GM19395 (cell line): ENCODE measurements at regions not wholly inside any gene's neighbourhood (a gene's known extent, or its start where the extent isn't known, plus 50 kb on each side); places are given as distances from the start of the nearest gene placed in this dataset.
"Not testable (repeated sequence)": the region's sequence is repeated elsewhere in the genome, so short reads cannot be mapped to it uniquely, and the experiment has no call there.

ENCODE experiments used
- ATAC-seq: cut with Tn5 transposase; IDR thresholded peaks from one replicate; pipeline ENCODE4 v1.9.1; 2021; ENCODE audit warnings: mild to moderate bottlenecking, moderate library complexity; ENCODE audit not compliant: unreplicated experiment

DNA sequence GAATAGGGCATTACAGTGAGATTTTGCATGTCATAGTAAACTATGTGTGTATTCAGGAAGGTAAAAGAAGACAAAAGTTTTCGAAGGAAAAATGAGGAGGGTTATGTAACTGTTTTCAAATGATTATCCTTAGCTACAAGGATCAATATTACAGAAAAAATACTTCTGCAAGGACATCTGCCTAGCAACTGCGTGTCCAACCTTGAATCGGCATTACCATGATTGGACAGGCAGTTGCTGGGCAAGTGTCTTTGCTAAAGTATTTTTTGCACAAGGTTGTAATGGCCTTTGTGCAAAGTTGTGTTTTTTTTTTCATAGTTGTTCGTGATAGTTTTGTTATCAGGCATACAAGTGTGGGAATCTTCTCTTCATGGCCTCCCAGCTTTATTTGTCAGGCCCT is 136.8 kb downstream of the FASLG start:
- ATAC-seq = no peak

DNA sequence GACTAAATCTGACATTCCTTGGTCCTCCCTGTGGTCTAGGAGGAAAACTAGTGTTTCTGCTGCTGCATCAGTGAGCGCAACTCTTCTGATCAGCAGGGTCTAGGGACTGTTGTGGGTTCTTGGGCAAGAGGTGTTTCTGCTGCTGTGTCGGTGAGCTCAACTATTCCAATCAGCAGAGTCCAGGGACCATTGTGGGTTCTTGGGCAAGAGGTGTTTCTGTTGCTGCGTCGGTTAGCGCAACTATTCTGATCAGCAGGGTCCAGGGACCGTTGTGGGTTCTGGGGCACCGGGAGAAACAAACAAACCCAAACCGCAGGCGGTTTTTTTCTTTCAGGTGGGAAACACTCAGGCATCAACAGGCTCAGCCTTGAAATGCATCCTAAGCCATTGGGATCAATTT is 140.9 kb downstream of the FASLG start:
- not testable (repeated sequence) for ATAC-seq

DNA sequence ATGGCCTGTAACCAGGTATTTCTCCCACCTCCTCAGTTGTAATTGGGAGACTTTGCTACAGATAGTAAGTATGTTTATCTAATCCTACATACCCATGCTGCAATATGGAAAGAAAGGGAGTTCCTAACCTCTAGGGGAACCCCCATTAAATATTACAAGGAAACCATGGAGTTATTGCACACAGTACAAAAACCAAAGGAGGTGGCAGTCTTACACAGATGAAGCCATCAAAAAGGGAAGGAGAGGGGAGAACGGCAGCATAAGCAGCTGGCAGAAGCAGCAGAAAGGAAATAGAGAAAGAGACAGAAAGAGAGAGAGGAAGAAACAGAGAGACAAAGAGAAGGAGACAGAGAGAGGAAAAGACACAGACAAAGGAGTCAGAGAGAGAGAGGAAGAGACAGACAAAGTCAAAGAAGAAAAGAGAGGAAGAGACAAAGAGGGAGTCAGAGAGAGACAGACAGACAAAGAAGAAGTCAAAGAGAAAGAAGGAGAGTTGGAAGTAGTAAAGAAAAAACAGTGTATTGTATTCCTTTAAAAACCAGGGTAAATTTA is 142.9 kb downstream of the FASLG start:
- no peak for ATAC-seq

DNA sequence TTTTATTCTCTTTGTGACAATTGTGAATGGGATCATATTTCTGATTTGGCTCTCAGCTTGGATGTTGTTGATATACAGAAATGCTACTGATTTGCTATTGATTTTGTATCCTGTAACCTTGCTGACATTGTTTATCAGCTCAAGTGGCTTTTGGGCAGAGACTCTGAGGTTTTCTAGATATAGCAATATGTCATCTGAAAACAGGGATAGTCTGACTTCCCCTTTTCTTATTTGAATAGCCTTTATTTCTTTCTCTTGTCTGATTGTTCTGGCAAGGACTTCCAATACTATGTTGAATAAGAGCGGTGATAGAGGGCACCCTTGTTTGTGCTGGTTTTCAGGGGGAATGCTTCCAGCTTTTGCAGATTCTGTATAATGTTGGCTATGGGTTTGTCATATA is 150.8 kb downstream of the FASLG start:
- no peak for ATAC-seq

DNA sequence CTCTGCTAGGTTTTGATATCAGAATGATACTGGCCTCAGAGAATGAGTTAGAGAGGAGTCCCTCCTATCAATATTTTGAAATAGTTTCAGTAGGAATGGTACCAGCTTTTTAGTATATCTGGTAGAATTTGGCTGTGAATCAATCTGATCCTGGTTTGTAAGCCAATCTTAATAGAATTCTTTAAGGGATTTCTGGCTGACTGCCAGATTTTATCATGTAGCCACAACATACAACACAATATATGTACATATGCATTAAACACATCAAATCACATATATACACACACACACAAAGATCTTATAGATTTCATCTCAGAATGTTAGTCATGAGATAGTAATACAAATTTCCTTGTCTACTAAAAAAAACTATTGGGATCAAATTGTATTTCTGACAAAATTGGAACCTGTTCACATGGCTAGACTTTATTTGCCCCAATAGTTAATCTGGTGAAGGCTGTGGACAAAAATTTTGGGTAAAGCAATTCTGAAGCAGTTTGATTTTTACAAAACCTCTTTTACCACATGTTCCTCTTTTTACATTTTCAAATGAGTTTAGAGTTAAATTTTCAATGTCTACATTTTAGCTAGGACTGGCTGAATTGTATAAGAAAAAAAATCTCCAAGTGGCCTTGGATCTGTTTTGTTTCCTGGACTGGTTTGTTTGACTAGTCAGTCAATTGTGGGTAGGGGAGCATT is 151.7 kb downstream of the FASLG start:
- ATAC-seq = no peak

DNA sequence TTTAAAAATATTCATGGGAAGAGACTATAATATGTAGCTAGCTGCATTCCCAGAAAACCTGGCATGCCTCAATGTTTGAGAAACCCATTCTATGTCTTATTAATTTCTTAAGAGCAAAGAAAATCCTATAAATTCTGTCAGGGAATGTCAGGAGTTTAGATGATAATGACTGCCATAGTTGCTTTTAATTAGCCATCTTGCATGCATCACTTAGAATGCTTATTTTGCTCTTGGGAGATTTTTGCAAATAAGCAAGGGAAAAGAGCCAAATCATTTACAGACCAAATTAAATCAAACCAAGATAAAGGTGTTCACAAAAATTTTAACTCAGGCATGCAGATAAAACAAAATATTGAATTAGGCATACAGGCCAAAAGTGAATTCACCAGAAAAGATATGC is 152.8 kb downstream of the FASLG start:
- ATAC-seq = no peak

DNA sequence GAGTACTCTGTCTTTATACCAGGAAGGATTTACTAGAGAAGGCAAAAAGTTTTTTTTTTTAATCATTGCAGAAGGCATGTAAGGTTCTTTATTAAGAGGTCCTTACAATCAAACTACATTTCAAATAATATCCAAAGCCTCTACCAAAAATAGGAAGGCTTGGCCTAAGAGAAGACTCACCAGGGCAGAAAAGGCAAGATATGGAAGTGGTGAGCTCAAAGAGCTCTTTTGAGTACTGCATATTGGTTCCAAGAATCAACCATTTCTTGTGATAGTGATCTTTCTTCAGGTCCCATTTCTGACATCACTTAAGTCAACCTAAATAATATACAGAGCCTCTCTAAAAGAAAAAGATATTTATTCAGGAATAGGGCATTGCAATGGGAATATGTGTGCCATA is 153.2 kb downstream of the FASLG start:
- ATAC-seq = no peak

DNA sequence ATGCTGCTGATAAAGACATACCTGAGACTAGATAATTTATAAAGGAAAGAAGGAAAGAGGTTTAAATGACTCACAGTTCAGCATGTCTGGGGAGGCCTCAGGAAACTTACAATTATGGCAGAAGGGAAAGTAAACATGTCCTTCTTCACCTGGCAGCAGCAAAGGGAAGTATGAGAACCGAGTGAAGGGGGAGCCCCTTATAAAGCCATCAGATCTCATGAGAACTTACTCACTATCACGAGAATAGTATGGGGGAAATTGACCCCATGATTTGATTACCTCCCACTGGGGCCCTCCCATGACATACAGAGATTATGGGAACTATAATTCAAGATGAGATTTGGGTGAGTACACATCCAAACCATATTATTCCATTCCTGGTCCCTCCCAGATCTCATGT is 154.4 kb downstream of the FASLG start:
- no peak for ATAC-seq

DNA sequence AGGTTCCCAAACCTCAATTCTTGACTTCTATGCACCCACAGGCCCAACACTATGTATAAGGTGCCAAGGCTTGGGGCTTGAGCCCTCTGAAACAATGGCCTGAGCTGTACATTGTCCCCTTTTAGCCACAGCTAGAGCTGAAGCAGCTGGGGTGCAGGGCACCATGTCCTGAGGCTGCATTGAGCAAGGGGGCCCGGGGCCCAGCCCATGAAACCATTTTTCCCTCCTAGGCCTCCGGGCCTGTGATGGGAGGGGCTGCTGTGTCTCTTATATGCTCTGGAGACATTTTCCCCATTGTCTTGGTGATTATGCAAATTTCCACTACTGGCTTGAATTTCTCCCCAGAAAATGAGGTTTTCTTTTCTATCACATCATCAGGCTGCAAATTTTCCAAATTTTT is 155.5 kb downstream of the FASLG start:
- no peak for ATAC-seq

DNA sequence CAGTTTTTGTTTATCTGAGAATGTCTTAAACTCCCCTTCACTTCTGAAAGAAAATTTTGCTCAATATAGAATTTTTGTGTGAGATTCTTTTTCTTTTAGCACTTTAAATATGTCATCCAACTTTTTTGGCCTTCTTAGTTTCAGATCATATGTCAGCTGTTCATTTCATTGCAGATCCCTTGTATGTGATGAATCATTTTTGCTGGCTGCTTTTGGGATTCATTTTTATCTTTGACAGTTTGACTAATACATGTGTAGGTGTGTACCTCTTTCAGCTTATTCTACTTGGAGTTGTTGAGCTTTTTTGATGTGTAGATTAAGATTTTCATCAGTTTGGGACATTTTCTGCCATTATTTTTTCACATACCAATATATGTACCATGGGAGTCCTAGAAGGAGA is 156.8 kb downstream of the FASLG start:
- no peak for ATAC-seq

DNA sequence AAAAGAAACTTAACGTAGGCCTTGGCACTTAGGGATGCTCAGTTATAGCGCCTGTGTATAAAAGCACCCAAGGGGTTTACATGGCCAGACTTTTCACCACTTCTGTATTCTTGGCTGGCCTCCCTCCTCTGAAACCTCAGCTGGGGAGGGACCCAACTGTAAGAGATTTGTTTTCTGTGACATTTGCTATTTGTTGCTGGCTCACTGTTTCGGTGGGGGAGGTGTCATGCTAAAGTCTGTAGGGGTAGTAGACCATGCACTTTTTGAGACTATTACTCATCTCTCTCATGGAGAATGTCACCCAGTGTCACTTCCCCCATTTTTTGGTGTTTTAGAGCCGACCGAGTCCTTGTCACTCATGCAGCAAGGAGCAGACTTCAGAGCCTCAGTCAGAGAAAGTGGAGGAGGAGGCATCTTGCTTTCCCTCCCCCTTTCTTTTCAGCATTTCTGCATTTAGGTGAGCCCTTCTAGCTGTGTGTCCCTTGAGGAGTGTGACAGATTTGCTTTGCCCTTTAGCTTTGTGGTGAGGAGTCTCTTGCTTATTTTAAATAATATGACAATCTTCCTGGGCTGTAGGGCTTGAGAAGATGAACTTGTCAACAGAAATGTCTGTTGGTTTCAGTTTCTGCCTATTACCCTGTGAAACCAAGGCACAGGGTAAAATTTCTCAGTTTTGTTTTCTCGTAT is 160.1 kb downstream of the FASLG start:
- peak; percentile 96 for ATAC-seq

DNA sequence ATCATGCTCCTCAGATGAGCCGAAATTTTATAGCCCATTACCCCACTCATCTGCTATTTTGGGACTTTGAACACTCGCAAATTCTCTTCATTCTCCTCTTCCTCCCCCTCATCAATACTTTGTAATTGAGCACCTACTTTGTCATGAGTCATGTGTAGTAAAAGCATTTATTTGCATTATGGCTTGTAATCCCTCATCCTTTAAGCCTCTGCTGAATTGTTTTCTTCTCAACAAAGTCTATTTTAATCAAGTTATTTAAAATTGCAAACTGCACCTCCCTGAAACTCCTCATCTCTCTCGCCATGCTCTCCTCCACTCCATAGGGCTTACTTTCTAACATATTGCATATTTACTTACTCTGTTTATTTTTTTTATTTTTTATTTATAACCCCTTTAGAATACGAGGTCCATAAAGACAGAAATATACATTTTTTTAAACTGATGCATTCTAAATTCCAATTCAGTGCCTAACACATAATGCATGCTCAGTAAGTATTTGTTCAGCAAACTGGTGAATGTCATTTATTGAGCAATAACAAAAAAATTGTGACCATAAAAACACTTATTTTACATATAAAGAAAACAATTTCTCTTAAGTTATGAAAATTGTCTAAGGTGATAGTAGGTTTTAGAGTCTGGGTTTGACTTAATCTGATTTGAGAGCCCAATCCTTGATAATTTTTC is 161.7 kb downstream of the FASLG start:
- no peak for ATAC-seq

DNA sequence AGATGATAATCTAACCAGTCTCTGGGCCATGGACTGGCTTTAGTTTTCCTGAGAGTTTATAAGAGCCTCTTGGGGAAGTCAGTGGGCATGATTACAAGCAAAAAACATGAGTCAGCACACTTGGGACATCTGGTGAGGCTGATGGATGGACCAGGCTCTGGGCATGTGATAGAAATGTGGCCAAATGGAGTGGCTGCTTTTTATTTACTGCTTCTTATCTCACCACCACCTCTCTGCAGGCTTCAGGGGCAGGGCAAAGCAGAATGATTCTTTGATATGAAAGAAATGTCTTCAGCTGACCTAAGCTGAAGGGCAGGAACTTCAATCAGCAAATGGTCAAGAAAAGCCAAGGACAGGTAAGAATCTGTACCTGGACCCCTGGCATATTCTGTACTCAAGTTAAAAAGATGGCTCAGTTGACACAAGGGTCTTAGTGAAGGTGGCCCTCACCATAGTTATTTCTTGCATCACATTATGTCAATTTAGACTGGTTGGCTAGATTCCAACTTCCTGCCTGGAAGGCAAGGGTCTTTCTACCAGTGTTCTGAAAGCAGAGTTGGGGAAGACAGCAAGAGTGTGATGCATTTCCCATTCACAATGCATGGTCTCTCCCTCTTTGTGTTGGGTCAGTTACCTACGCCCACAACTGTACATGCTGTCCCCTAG is 162.8 kb downstream of the FASLG start:
- ATAC-seq = no peak

DNA sequence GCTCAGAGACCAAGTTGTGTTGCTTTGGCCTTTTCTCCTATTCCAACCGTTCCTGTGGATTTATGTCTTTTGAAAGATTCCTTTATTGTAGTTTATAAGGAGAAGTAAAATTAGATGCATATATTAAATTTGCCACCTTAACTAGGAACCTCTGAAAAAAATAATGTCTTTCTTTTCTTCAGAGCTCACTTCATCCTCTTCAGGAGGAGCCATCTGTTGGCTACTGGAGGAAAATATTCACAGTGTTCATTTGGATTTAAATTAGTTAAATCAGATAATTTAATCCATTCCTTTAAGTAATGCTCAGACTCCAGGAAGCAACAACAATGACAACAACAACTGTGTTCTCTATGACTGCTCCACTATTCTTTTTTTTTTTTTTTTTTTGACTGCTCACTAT is 164.0 kb downstream of the FASLG start:
- no peak for ATAC-seq

DNA sequence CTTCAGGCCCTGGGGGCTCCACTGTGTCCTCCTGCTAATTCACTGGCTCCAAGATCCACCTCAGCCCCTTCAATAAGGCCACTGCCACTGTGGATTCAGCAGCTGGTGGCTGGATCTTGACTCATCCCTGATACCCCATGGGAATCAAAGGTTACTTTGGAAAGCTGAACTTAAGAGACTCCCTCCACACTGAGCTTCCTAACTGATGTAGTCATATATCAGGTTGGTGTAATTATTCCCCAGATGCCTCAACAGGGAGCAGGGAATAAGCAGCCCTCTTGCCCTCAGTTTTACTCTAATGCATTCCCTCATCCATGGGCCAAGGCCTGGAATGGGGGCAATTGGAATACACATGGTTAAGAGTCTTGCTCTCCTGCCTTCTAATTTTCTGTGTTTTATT is 164.6 kb downstream of the FASLG start:
- ATAC-seq = no peak

DNA sequence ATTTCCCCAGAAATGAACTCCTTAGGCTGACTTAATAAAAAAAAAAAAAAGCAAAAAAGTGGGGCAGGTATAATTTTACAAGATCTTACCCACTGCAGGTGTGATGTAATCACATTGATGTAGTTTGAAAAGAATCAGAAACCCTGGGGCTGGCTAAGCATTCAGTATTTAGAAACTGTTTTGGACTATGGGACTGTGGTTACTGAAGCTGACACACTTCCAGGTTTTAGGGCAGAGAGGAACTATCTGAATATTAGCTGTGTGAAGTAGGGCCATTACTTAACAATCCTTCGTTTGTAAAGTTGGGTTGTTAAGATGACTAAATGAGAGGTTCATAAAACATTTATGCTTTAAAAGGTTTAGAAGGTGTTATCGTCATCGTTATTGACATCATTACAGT is 165.3 kb downstream of the FASLG start:
- no peak for ATAC-seq

DNA sequence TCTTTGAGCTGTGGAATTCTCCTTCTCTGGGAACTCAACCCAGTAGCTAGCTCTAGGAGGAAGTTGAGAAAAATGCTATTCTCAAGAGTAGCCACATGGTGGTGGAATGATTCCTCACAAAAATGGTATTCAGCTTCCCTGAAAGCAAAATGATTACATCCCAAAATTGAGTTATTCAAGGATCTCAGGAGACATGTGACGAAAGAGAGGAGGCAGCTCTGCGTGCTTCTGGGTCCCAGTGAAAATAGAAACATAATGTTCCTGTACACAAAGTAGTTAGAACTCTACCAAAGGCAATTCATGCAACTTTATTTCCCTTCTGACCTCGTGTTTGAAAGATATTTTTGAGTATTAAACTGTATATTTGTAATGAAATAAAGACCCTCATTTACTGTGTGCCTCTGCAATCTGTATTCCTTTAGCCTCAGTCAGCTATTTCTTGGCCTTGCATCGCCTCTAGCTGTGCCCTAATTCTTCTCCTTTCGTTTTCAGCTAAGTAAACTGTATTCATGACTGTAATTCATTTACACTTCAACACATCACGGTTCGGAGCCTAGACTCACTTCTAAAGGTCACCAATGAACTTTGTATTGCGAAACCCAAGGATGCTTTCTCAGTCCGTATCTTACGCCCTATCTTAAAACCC is 167.3 kb downstream of the FASLG start:
- peak; percentile 76 for ATAC-seq

DNA sequence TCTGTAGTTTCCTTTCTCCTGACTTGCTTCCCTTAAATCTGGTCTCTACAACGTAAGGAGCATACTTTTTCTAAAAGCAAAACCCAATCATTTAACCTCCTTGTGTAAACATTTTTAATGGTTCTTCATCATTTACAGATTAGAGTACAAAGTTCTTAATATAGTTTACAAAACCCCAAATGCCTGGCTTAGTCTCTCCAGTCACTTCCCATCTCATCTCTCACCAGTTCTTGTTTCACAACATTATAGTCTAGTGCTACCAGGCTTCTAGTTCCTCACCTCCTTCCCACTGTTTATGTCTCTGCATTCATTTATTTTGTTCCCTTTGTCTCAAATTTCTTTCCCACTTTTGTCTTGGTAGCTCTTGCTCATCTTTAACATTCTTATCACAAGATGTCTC is 168.4 kb downstream of the FASLG start:
- no peak for ATAC-seq

DNA sequence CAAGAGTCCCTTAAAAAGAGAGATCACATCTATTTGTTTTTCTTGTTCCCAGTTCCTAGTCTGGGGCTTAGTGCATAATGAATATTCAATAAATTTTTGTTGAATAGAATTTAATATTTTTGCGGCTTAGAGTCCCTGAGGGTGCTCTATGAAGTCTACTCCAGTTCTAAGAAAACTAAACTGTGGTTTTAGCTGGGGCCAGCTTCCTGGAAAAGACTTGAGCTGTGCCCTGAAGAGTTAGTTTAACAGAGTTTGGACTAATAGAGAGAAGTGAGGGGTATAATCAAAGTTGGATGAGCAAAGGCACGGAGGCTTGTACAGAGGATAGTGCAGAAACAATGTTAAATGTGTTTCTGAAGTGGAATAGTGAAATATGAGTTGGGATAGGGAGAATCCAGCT is 168.9 kb downstream of the FASLG start:
- ATAC-seq = no peak

DNA sequence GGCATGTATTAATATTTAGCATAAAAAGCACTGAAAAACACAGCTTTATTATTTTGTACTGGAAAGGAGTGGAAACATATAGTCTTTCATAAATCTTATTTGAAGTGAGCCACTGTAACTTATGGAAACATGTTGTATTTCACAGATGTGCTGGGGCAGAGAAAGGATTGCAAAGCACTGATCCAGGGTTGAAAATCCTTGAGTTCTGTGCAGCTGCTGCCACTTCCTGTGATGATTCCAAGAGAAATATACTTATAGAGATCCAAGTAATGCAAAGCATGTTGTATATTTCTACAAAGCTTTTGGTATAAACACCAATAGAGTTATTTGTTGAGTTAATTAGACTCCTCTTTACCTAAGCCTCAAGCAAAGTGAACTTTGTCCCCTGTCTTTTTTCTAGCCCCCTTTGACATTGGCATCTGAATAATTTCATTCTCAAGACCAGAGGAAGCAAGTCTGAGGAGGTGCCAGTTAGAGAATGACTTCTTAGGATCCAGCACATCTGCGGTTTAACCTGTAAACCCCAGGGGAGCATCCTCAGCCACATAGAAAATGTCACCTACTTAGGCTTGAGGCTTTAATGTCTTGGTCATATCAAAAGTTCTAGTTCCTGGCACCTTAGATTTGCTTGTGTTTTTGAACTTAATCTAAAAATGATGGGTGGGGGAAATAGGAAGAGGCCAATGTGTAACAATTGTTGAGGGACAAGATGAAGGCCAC is 173.3 kb downstream of the FASLG start:
- ATAC-seq = no peak
